ENCODE measurements at regions not wholly inside any gene's neighbourhood (a gene's known extent, or its start where the extent isn't known, plus 50 kb on each side); places are given as distances from the start of the nearest gene placed in this dataset.
"Not testable (repeated sequence)": the region's sequence is repeated elsewhere in the genome, so short reads cannot be mapped to it uniquely, and the experiment has no call there.

GRCh38 chr11:69915151-69915500 is 95.9 kb upstream of the FGF3 start:
- Histone ChIP-seq H3K27me3 (ENCODE audit: control insufficient read depth, insufficient read depth, low read length) (peaks cover 9% of the 10 kb centered on the region), H3K4me3 (ENCODE audit: insufficient read depth, low read depth, low read length) (no peak overlapping the region), H3K36me3 (replicated peaks; ENCODE audit: control insufficient read depth, insufficient read depth, low read length) (no peaks in the 10 kb centered on the region)
- DNase-seq = no peak

- peak; percentile 92 for DNase-seq
- no peak overlapping the region for H3K4me3 ChIP-seq (ENCODE audit: insufficient read depth, low read depth, low read length)
- no peaks in the 10 kb centered on the region for H3K36me3 ChIP-seq (replicated peaks; ENCODE audit: control insufficient read depth, insufficient read depth, low read length)
- peaks cover 9% of the 10 kb centered on the region for H3K27me3 ChIP-seq (ENCODE audit: control insufficient read depth, insufficient read depth, low read length)
These were observed 96.5 kb upstream of the FGF3 start for GRCh38 chr11:69915501-69916250.

GRCh38 chr11:69916251-69916649 is 97.0 kb upstream of the FGF3 start:
- not testable (repeated sequence) for H3K27me3 ChIP-seq (ENCODE audit: control insufficient read depth, insufficient read depth, low read length); H3K36me3 ChIP-seq (replicated peaks; ENCODE audit: control insufficient read depth, insufficient read depth, low read length); DNase-seq; H3K4me3 ChIP-seq (ENCODE audit: insufficient read depth, low read depth, low read length)

GRCh38 chr11:69916806-69917387 is 97.7 kb upstream of the FGF3 start:
- DNase-seq = no peak
- no peak overlapping the region for H3K4me3 ChIP-seq (ENCODE audit: insufficient read depth, low read depth, low read length)
- H3K27me3 ChIP-seq (ENCODE audit: control insufficient read depth, insufficient read depth, low read length) = peaks cover 9% of the 10 kb centered on the region
- no peaks in the 10 kb centered on the region for H3K36me3 ChIP-seq (replicated peaks; ENCODE audit: control insufficient read depth, insufficient read depth, low read length)

GRCh38 chr11:69917529-69917928 is 98.3 kb upstream of the FGF3 start:
- Histone ChIP-seq H3K27me3 (ENCODE audit: control insufficient read depth, insufficient read depth, low read length) (peaks cover 9% of the 10 kb centered on the region), H3K36me3 (replicated peaks; ENCODE audit: control insufficient read depth, insufficient read depth, low read length) (no peaks in the 10 kb centered on the region), H3K4me3 (ENCODE audit: insufficient read depth, low read depth, low read length) (no peak overlapping the region)
- DNase-seq = no peak

- no peak for DNase-seq
- Histone ChIP-seq H3K36me3 (replicated peaks; ENCODE audit: control insufficient read depth, insufficient read depth, low read length) (no peaks in the 10 kb centered on the region), H3K27me3 (ENCODE audit: control insufficient read depth, insufficient read depth, low read length) (peaks cover 9% of the 10 kb centered on the region), H3K4me3 (ENCODE audit: insufficient read depth, low read depth, low read length) (no peak overlapping the region)
These were observed 99.2 kb upstream of the FGF3 start for GRCh38 chr11:69918231-69918937.

GRCh38 chr11:69918938-69919650 is 99.9 kb upstream of the FGF3 start:
- no peak overlapping the region for H3K4me3 ChIP-seq (ENCODE audit: insufficient read depth, low read depth, low read length)
- peak; percentile 96 for DNase-seq
- H3K36me3 ChIP-seq (replicated peaks; ENCODE audit: control insufficient read depth, insufficient read depth, low read length) = no peaks in the 10 kb centered on the region
- peaks cover 9% of the 10 kb centered on the region for H3K27me3 ChIP-seq (ENCODE audit: control insufficient read depth, insufficient read depth, low read length)

GRCh38 chr11:69919659-69920344 is 100.6 kb upstream of the FGF3 start:
- peak; percentile 22 for DNase-seq
- no peaks in the 10 kb centered on the region for H3K36me3 ChIP-seq (replicated peaks; ENCODE audit: control insufficient read depth, insufficient read depth, low read length)
- peaks cover 9% of the 10 kb centered on the region for H3K27me3 ChIP-seq (ENCODE audit: control insufficient read depth, insufficient read depth, low read length)
- H3K4me3 ChIP-seq (ENCODE audit: insufficient read depth, low read depth, low read length) = no peak overlapping the region

GRCh38 chr11:69920345-69921127 is 101.3 kb upstream of the FGF3 start:
- Histone ChIP-seq H3K27me3 (ENCODE audit: control insufficient read depth, insufficient read depth, low read length) (peaks cover 9% of the 10 kb centered on the region), H3K4me3 (ENCODE audit: insufficient read depth, low read depth, low read length) (no peak overlapping the region), H3K36me3 (replicated peaks; ENCODE audit: control insufficient read depth, insufficient read depth, low read length) (no peaks in the 10 kb centered on the region)
- peak; percentile 41 for DNase-seq

- Histone ChIP-seq H3K4me3 (ENCODE audit: insufficient read depth, low read depth, low read length) (no peak overlapping the region), H3K36me3 (replicated peaks; ENCODE audit: control insufficient read depth, insufficient read depth, low read length) (no peaks in the 10 kb centered on the region), H3K27me3 (ENCODE audit: control insufficient read depth, insufficient read depth, low read length) (peaks cover 9% of the 10 kb centered on the region)
- DNase-seq = peak; percentile 32
These were observed 102.2 kb upstream of the FGF3 start for GRCh38 chr11:69921128-69922014.

- peak; percentile 72 for DNase-seq
- H3K36me3 ChIP-seq (replicated peaks; ENCODE audit: control insufficient read depth, insufficient read depth, low read length) = no peaks in the 10 kb centered on the region
- peaks cover 7% of the 10 kb centered on the region for H3K27me3 ChIP-seq (ENCODE audit: control insufficient read depth, insufficient read depth, low read length)
- H3K4me3 ChIP-seq (ENCODE audit: insufficient read depth, low read depth, low read length) = no peak overlapping the region
These were observed 102.9 kb upstream of the FGF3 start for GRCh38 chr11:69922015-69922595.

- DNase-seq = no peak
- H3K4me3 ChIP-seq (ENCODE audit: insufficient read depth, low read depth, low read length) = no peak overlapping the region
- H3K36me3 ChIP-seq (replicated peaks; ENCODE audit: control insufficient read depth, insufficient read depth, low read length) = no peaks in the 10 kb centered on the region
- H3K27me3 ChIP-seq (ENCODE audit: control insufficient read depth, insufficient read depth, low read length) = peaks cover 7% of the 10 kb centered on the region
These were observed 103.4 kb upstream of the FGF3 start for GRCh38 chr11:69922596-69923111.
